ENCODE measurements at regions not wholly inside any gene's neighbourhood (a gene's known extent, or its start where the extent isn't known, plus 50 kb on each side); places are given as distances from the start of the nearest gene placed in this dataset.

- H3K27me3 ChIP-seq (ENCODE audit: control insufficient read depth, insufficient read depth, low read length), result no peaks in the 10 kb centered on the region
- no peak for DNase-seq (ENCODE audit: low read depth)
- ChIA-PET POLR2A (no interaction called here), CTCF (interaction anchor here (2.1 kb wide), 1 partner anchor 426 kb away, joined by 14 read pairs; no protein-coding TSS in a partner anchor)
- no peak for TF ChIP-seq CTCF (IDR thresholded peaks at IDR 0.05; ENCODE audit: insufficient read depth, low read depth, low read length)
- no peak overlapping the region for H3K4me3 ChIP-seq (ENCODE audit: low read depth, low read length)
- H3K36me3 ChIP-seq (ENCODE audit: control insufficient read depth, insufficient read depth, low read length), result no peaks in the 10 kb centered on the region
Measured at GRCh38 chr7:137165241-137165640, 178.3 kb downstream of the PTN start.

DNA sequence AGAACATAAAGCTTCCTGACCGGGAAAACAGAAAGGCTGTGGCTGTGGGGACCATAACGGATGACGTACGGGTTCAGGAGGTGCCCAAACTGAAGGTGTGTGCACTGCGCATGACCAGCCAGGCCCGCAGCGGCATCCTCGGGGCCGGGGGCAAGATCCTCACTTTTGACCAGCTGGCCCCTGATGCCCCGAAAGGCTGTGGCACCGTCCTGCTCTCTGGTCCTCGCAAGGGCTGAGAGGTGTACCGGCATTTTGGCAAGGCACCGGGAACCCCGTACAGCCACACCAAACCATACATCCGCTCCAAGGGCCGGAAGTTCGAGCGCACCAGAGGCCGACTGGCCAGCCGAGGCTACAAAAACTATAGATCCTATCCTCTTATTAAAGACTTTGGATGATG lies 179.3 kb downstream of the PTN start:
- no peaks in the 10 kb centered on the region for H3K36me3 ChIP-seq (ENCODE audit: control insufficient read depth, insufficient read depth, low read length)
- ChIA-PET POLR2A (no interaction called here), CTCF (no interaction called here)
- DNase-seq (ENCODE audit: low read depth), result no peak
- H3K4me3 ChIP-seq (ENCODE audit: low read depth, low read length), result no peak overlapping the region
- no peaks in the 10 kb centered on the region for H3K27me3 ChIP-seq (ENCODE audit: control insufficient read depth, insufficient read depth, low read length)
- no peak for TF ChIP-seq CTCF (IDR thresholded peaks at IDR 0.05; ENCODE audit: insufficient read depth, low read depth, low read length)

DNA sequence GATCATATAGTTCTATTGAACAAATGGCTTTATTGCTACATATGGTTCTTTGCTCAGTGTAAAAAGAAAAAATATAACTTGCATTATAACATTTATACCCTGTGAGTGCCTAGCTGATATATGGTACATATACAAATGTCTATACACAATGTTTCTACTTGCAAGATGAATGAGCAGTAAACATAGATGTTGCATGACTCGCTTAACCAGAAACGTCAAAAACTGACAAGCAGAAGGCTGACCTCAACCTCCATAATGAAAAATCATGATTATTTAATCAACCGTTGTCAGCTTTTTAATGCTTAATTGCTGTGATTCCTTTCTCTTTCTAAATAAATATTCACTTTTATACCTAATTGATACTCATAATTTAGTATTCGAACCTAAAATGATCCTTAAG lies 183.3 kb downstream of the PTN start:
- no peaks in the 10 kb centered on the region for H3K36me3 ChIP-seq (ENCODE audit: control insufficient read depth, insufficient read depth, low read length)
- CTCF ChIA-PET, result interaction anchor here (1.6 to 4.3 kb wide), 2 partner anchors 9 to 431 kb away, joined by 3 to 20 read pairs; no protein-coding TSS in a partner anchor
- DNase-seq (ENCODE audit: low read depth), result no peak

GRCh38 chr7:137157256-137157655 lies 186.3 kb downstream of the PTN start:
- ChIA-PET CTCF (interaction anchor here (1.0 to 4.3 kb wide), 3 partner anchors 12 to 435 kb away, joined by 3 to 20 read pairs (median 4); no protein-coding TSS in a partner anchor), POLR2A (no interaction called here)

More for the DNA sequence above, 183.3 kb downstream of the PTN start:
- TF ChIP-seq CTCF (IDR thresholded peaks at IDR 0.05; ENCODE audit: insufficient read depth, low read depth, low read length), result no peak
- Histone ChIP-seq H3K27me3 (ENCODE audit: control insufficient read depth, insufficient read depth, low read length) (no peaks in the 10 kb centered on the region), H3K4me3 (ENCODE audit: low read depth, low read length) (no peak overlapping the region)
- POLR2A ChIA-PET, result no interaction called here

DNA sequence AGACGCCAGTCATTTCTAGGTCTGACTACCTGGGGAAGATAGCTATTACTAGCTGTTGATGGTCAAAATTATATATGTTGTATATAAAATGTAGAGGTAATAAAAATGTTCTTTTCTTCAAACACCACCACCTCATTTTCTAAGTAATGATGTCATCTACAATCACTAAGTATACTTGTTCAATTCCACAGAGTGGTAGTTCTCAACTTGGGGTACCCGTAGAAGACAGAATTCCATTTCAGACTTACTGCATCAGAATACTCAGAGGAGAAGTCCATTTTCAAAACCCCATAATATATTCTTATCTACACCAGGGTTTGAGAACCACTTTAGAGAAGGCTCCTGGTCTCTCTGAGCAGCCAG lies 191.9 kb downstream of the PTN start:
- Histone ChIP-seq H3K4me3 (ENCODE audit: low read depth, low read length) (no peak overlapping the region), H3K27me3 (ENCODE audit: control insufficient read depth, insufficient read depth, low read length) (no peaks in the 10 kb centered on the region), H3K36me3 (ENCODE audit: control insufficient read depth, insufficient read depth, low read length) (no peaks in the 10 kb centered on the region)
- TF ChIP-seq CTCF (IDR thresholded peaks at IDR 0.05; ENCODE audit: insufficient read depth, low read depth, low read length), result no peak
- POLR2A ChIA-PET, result no interaction called here
- CTCF ChIA-PET, result interaction anchor here (0.6 to 1.8 kb wide), 2 partner anchors 18 to 422 kb away, joined by 3 to 5 read pairs; no protein-coding TSS in a partner anchor
- DNase-seq (ENCODE audit: low read depth), result no peak

More at GRCh38 chr7:137157256-137157655, 186.3 kb downstream of the PTN start:
- DNase-seq (ENCODE audit: low read depth), result no peak
- TF ChIP-seq CTCF (IDR thresholded peaks at IDR 0.05; ENCODE audit: insufficient read depth, low read depth, low read length), result no peak
- Histone ChIP-seq H3K4me3 (ENCODE audit: low read depth, low read length) (no peak overlapping the region), H3K27me3 (ENCODE audit: control insufficient read depth, insufficient read depth, low read length) (no peaks in the 10 kb centered on the region), H3K36me3 (ENCODE audit: control insufficient read depth, insufficient read depth, low read length) (no peaks in the 10 kb centered on the region)

All from BJ (cell line).